SK-N-SH (cell line): ENCODE measurements at regions not wholly inside any gene's neighbourhood (a gene's known extent, or its start where the extent isn't known, plus 50 kb on each side); places are given as distances from the start of the nearest gene placed in this dataset.

Experiments
- CHD2 ChIP-seq: fragments of 150-350 bp; IDR thresholded peaks from 2 replicates; pipeline ENCODE4 v1.6.1; 2018; ENCODE audit warnings: low read length; ENCODE audit not compliant: partially characterized antibody
- ELF1 ChIP-seq: IDR thresholded peaks from 2 replicates; pipeline ENCODE4 v1.4.0; 2012
- EP300 ChIP-seq, 2 experiments: IDR thresholded peaks; 2 replicates each; pipeline versions ENCODE4 v1.4.0 to v1.6.1; 2012; ENCODE audit warnings: borderline replicate concordance in 1 of 2, low read depth in 1 of 2, low read length in 1 of 2
- POLR2AphosphoS5 ChIP-seq: IDR thresholded peaks from 2 replicates; pipeline ENCODE4 v1.6.1; 2012; ENCODE audit warnings: low read depth, low read length
- RCOR1 ChIP-seq: fragments of 150-350 bp; IDR thresholded peaks from 2 replicates; pipeline ENCODE4 v1.6.1; 2017; ENCODE audit warnings: antibody characterized with exemption, low read length
- RFX5 ChIP-seq: IDR thresholded peaks from 2 replicates; pipeline ENCODE4 v1.6.1; 2012; ENCODE audit warnings: mild to moderate bottlenecking, improper control_type of control experiment, low read length
- SIN3A ChIP-seq: IDR thresholded peaks from 2 replicates; pipeline ENCODE4 v1.6.1; 2012; ENCODE audit warnings: low read depth, mild to moderate bottlenecking, low read length, moderate library complexity, borderline replicate concordance
- TAF1 ChIP-seq: IDR thresholded peaks from 2 replicates; pipeline ENCODE4 v1.6.1; 2012; ENCODE audit warnings: low read depth, mild to moderate bottlenecking, low read length, moderate library complexity, borderline replicate concordance
- TCF12 ChIP-seq: IDR thresholded peaks from 2 replicates; pipeline ENCODE4 v1.4.0; 2012
- TF ChIP-seq, protein P1 (sequence below): fragments of 200-600 bp; sonication (generic); IDR thresholded peaks from 2 replicates; pipeline ENCODE4 v1.6.1; 2017; ENCODE audit warnings: antibody characterized with exemption, mild to moderate bottlenecking, moderate library complexity

DNA sequence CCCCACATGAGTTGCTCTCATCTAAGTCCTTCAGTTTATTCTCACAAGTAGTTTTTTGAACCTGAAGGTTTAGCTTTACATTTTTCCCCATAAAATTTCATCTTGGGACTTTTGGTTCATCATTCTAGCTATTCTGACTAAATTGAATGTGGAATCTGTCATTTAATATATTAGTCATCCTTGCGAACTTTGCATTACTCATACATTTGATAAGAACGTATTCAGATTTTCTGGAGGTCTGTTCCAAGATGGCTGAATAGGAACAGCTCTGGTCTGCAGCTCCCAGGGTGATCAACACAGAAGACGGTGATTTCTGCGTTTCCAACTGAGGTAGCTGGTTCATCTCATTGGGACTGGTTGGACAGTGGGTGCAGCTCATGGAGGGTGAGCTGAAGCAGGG, 59.8 kb upstream of the CSF1 start:
- TF ChIP-seq RCOR1 (no peak), CHD2 (no peak), TCF12 (peak; percentile 22; the same call in 1 of the 2 replicates), EP300 (IDR thresholded peaks at IDR 0.05; ENCODE audit: borderline replicate concordance in 1 of 2, low read depth in 1 of 2, low read length in 1 of 2) (no peak), ELF1 (no peak), POLR2AphosphoS5 (no peak), SIN3A (no peak), RFX5 (no peak), TAF1 (no peak)
- TF ChIP-seq, protein P1, sequence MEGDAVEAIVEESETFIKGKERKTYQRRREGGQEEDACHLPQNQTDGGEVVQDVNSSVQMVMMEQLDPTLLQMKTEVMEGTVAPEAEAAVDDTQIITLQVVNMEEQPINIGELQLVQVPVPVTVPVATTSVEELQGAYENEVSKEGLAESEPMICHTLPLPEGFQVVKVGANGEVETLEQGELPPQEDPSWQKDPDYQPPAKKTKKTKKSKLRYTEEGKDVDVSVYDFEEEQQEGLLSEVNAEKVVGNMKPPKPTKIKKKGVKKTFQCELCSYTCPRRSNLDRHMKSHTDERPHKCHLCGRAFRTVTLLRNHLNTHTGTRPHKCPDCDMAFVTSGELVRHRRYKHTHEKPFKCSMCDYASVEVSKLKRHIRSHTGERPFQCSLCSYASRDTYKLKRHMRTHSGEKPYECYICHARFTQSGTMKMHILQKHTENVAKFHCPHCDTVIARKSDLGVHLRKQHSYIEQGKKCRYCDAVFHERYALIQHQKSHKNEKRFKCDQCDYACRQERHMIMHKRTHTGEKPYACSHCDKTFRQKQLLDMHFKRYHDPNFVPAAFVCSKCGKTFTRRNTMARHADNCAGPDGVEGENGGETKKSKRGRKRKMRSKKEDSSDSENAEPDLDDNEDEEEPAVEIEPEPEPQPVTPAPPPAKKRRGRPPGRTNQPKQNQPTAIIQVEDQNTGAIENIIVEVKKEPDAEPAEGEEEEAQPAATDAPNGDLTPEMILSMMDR, result no peak
